ENCODE measurements at regions not wholly inside any gene's neighbourhood (a gene's known extent, or its start where the extent isn't known, plus 50 kb on each side); places are given as distances from the start of the nearest gene placed in this dataset.

- Histone ChIP-seq H3K9ac (ENCODE audit: control insufficient read depth, insufficient read depth, low read length) (no peak overlapping the region), H3K4me1 (ENCODE audit: control insufficient read depth, insufficient read depth, low read length) (no peaks in the 10 kb centered on the region), H4K20me1 (ENCODE audit: control insufficient read depth, insufficient read depth) (no peaks in the 10 kb centered on the region), H3K27me3 (replicated peaks in 1 of 2; ENCODE audit: control insufficient read depth in 2 of 2, insufficient read depth in 2 of 2, low read length in 1 of 2) (no peaks in the 10 kb centered on the region), H3K4me3 (no peak overlapping the region), H3K79me2 (ENCODE audit: control insufficient read depth, insufficient read depth, low read length) (no peaks in the 10 kb centered on the region), H3K27ac (ENCODE audit: control insufficient read depth, insufficient read depth) (no peak overlapping the region), H3K4me2 (ENCODE audit: control insufficient read depth, insufficient read depth) (no peak overlapping the region), H3K9me3 (replicated peaks; ENCODE audit: control insufficient read depth, insufficient read depth, low read length) (no peaks in the 10 kb centered on the region; the same call in 2 of the 3 replicates), H3K36me3 (ENCODE audit: control insufficient read depth in 2 of 2, insufficient read depth in 2 of 2, low read length in 1 of 2) (no peaks in the 10 kb centered on the region), H2AFZ (ENCODE audit: control insufficient read depth, low read depth, low read length) (no peak overlapping the region)
- ATAC-seq (no peak), DNase-seq (ENCODE audit: low read depth, low spot score) (no peak), FAIRE-seq (no peak)
- intact Hi-C loops (cut with micrococcal nuclease; ENCODE audit: unreplicated experiment) (loop anchor here (10.0 kb wide), 1 partner anchor 446 kb away; no protein-coding TSS in a partner anchor), in situ Hi-C loops (cut with MboI) (no loop called here)
- BruUV-seq (replicated peaks), result no TSS peak
- TF ChIP-seq SMC3 (IDR thresholded peaks at IDR 0.05; ENCODE audit: borderline replicate concordance, low read length), result no peak
- TF ChIP-seq MYB (IDR thresholded peaks at IDR 0.05; ENCODE audit: borderline replicate concordance, low read depth, low read length), result no peak
- TF ChIP-seq MEF2B (IDR thresholded peaks at IDR 0.05; ENCODE audit: partially characterized antibody, poor library complexity, severe bottlenecking), result no peak
- TF ChIP-seq USF1 (IDR thresholded peaks at IDR 0.05; ENCODE audit: borderline replicate concordance, extremely low read length, insufficient read depth, low read depth, low read length), result no peak
- SMC1A ChIA-PET (ENCODE audit: uncharacterized antibody, unreplicated experiment), result interaction anchor here (1.7 kb wide), 1 partner anchor 302 kb away, joined by 4 read pairs; no protein-coding TSS in a partner anchor
- RAD21 ChIA-PET (ENCODE audit: unreplicated experiment), result interaction anchor here (0.8 kb wide), 1 partner anchor 13 kb away, joined by 3 read pairs; no protein-coding TSS in a partner anchor
- POLR2A ChIA-PET, result no interaction called here
- CTCF ChIA-PET, result no interaction called here
- WGBS (ENCODE audit: insufficient coverage, insufficient replicate concordance, low lambda C conversion rate, missing lambda C conversion rate), result 3% methylated on average over 2 of the region's 2 CpGs
Observed at GRCh38 chr5:160950311-160950710, 98.3 kb upstream of the ATP10B start.

- in situ Hi-C loops (cut with MboI), result no loop called here
- intact Hi-C loops (cut with micrococcal nuclease; ENCODE audit: unreplicated experiment), result no loop called here
- Histone ChIP-seq H3K79me2 (ENCODE audit: control insufficient read depth, insufficient read depth, low read length) (no peaks in the 10 kb centered on the region), H3K27me3 (replicated peaks in 1 of 2; ENCODE audit: control insufficient read depth in 2 of 2, insufficient read depth in 2 of 2, low read length in 1 of 2) (no peaks in the 10 kb centered on the region), H3K36me3 (ENCODE audit: control insufficient read depth in 2 of 2, insufficient read depth in 2 of 2, low read length in 1 of 2) (no peaks in the 10 kb centered on the region), H3K9ac (ENCODE audit: control insufficient read depth, insufficient read depth, low read length) (no peak overlapping the region), H3K27ac (ENCODE audit: control insufficient read depth, insufficient read depth) (no peak overlapping the region), H3K4me1 (ENCODE audit: control insufficient read depth, insufficient read depth, low read length) (no peaks in the 10 kb centered on the region), H3K4me3 (no peak overlapping the region), H3K9me3 (replicated peaks; ENCODE audit: control insufficient read depth, insufficient read depth, low read length) (no peaks in the 10 kb centered on the region), H3K4me2 (ENCODE audit: control insufficient read depth, insufficient read depth) (no peak overlapping the region), H4K20me1 (ENCODE audit: control insufficient read depth, insufficient read depth) (no peaks in the 10 kb centered on the region), H2AFZ (ENCODE audit: control insufficient read depth, low read depth, low read length) (no peak overlapping the region)
- no peak for DNase-seq (ENCODE audit: low read depth, low spot score)
- FAIRE-seq, result no peak
- BruUV-seq (replicated peaks), result no TSS peak
- SMC1A ChIA-PET (ENCODE audit: uncharacterized antibody, unreplicated experiment), result no interaction called here
- WGBS (ENCODE audit: insufficient coverage, insufficient replicate concordance, low lambda C conversion rate, missing lambda C conversion rate), result 87% methylated on average over 5 of the region's 5 CpGs
- CTCF ChIA-PET, result interaction anchor here (1.3 kb wide), 1 partner anchor 9 kb away, joined by 4 read pairs; no protein-coding TSS in a partner anchor
- POLR2A ChIA-PET, result no interaction called here
- RAD21 ChIA-PET (ENCODE audit: unreplicated experiment), result no interaction called here
- no peak for ATAC-seq
- TF ChIP-seq IKZF1 (conservative IDR thresholded peaks at IDR 0.05), result no peak
- TF ChIP-seq ZNF384 (IDR thresholded peaks at IDR 0.05; ENCODE audit: borderline replicate concordance, low read depth, low read length), result no peak
- TF ChIP-seq EP300 (IDR thresholded peaks at IDR 0.05; ENCODE audit: borderline replicate concordance in 1 of 2, control insufficient read depth in 1 of 2, low read depth in 2 of 2, low read length in 2 of 2), result no peak
- TF ChIP-seq USF1 (IDR thresholded peaks at IDR 0.05; ENCODE audit: borderline replicate concordance, extremely low read length, insufficient read depth, low read depth, low read length), result no peak
- TF ChIP-seq JUNB (IDR thresholded peaks at IDR 0.05), result no peak
- TF ChIP-seq CTCF (IDR thresholded peaks at IDR 0.05 in 2 of 3, conservative IDR thresholded peaks at IDR 0.05 in 1 of 3; ENCODE audit: control insufficient read depth in 2 of 3, extremely low read depth in 1 of 3, insufficient read depth in 1 of 3, low read depth in 3 of 3, low read length in 3 of 3), result no peak
- no peak for TF ChIP-seq NRF1 (conservative IDR thresholded peaks at IDR 0.05; ENCODE audit: low read depth, low read length)
- TF ChIP-seq, protein P1, sequence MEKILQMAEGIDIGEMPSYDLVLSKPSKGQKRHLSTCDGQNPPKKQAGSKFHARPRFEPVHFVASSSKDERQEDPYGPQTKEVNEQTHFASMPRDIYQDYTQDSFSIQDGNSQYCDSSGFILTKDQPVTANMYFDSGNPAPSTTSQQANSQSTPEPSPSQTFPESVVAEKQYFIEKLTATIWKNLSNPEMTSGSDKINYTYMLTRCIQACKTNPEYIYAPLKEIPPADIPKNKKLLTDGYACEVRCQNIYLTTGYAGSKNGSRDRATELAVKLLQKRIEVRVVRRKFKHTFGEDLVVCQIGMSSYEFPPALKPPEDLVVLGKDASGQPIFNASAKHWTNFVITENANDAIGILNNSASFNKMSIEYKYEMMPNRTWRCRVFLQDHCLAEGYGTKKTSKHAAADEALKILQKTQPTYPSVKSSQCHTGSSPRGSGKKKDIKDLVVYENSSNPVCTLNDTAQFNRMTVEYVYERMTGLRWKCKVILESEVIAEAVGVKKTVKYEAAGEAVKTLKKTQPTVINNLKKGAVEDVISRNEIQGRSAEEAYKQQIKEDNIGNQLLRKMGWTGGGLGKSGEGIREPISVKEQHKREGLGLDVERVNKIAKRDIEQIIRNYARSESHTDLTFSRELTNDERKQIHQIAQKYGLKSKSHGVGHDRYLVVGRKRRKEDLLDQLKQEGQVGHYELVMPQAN (conservative IDR thresholded peaks at IDR 0.05), result no peak
Observed at GRCh38 chr5:160940725-160941124, 88.7 kb upstream of the ATP10B start.

Data from GM12878 (cell line).